LNCAP (cell line): ENCODE measurements at regions not wholly inside any gene's neighbourhood (a gene's known extent, or its start where the extent isn't known, plus 50 kb on each side); places are given as distances from the start of the nearest gene placed in this dataset.

Experiments
- TF ChIP-seq, protein P1 (sequence below): fragments of 450-650 bp; IDR thresholded peaks from 2 replicates; pipeline ENCODE4 v1.5.1; 2017; ENCODE audit warnings: mild to moderate bottlenecking

DNA sequence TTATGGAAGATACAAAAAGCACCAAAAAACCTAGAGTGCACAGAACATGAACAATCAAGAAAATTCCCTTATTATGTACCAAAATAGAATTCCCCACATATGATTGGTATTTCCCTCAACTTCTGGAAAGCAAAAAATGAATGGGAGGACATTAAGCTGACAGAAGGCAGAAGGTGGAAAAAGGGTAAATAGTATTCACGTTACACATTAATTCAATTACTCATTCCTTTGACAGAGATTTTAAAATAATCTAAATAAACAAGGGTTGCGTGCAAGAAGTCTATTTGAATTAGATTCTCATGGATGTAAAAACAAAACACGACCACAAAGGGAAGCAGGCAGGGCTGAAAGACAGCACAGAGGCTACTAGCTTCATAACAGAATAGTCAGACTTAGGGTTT, 260.5 kb upstream of the ZPLD1 start:
- TF ChIP-seq, protein P1, sequence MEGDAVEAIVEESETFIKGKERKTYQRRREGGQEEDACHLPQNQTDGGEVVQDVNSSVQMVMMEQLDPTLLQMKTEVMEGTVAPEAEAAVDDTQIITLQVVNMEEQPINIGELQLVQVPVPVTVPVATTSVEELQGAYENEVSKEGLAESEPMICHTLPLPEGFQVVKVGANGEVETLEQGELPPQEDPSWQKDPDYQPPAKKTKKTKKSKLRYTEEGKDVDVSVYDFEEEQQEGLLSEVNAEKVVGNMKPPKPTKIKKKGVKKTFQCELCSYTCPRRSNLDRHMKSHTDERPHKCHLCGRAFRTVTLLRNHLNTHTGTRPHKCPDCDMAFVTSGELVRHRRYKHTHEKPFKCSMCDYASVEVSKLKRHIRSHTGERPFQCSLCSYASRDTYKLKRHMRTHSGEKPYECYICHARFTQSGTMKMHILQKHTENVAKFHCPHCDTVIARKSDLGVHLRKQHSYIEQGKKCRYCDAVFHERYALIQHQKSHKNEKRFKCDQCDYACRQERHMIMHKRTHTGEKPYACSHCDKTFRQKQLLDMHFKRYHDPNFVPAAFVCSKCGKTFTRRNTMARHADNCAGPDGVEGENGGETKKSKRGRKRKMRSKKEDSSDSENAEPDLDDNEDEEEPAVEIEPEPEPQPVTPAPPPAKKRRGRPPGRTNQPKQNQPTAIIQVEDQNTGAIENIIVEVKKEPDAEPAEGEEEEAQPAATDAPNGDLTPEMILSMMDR = no peak

DNA sequence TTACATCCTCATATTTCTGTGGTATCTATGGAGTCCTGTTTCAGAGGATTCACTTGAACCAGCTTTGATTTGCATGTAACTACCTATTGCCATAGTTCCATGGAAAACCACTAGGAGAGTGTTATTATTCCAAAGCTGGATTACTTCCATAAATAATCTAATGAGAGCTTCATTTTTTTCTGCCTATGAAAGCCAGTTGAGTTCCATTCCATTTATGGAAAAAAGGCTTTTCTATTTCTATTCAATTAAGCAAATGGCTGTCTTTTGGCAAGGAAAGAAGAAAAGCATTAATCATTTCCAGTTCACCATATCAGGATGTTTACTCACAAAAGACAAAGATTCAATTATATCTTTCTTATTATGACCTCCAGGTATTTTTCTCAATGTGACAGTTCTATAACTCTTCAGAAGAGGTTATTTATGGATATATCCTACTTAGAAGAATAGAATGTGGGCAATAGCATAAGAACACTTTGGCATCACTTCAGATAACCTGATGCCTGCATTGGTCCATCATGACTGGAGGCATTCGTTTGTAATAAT, 259.9 kb upstream of the ZPLD1 start:
- TF ChIP-seq, protein P1 = no peak

DNA sequence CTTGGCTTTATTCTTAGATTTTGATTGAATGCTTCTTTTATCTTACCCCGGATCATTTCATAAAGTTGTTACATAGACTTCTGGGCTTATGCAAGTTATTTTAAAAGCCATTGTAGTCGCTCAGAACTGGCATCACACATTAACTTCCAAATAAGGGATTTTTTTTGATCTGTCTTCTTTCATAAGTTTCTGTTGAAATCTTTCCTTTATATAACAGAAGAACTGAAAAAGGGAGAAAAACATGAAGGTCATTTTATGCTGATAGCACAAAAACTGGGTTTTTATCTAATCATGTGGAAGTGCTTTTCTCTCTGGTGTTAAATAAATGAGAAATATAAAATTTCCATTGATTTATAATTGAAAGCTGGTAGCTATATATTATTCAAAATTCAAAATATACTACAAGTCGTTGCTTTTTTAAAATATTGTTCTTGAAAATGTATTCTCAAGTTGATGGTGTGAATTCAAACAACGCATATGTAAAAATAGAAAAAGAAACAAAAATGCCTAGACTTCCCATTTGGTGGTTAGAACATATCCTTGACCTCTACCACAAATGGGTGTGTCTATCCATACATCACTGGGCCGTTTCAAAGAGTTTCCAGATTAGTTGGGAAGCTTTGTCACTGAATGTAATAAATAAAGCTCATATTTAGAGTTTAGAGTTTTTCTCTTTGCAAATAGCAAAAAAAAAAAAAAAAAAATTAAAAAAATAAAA, 258.3 kb upstream of the ZPLD1 start:
- TF ChIP-seq, protein P1 = no peak

DNA sequence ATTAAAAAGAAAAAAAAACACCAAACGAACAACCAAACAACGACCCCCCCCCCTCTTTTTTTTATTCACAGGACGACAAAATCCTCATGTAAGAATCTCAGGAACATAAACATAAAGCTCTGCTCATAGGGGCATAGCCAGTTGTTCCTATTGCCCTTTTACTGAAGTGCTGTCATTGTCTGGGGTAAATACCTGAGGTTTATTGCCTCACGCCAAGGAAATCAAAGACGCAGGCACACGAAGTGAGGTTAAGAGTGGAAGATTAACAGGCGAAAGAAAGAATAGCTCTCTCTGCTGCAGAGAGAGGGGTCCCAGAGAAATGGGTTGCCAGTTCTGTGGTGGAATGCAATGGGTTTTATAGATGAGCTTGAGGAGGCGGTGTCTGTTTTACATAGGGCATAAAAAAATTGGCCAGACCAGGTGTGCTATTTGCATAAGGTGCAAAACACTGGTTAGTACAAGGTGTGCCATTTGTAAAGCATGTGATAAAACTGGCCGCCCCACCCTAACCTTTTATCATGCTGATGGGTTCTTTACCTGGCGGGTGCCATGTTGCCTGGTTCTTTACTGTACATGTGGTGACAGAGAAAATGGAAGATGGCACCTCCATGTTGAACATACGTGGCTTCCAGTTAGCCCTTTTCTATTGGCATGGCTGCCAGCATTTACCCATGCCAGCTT, 257.6 kb upstream of the ZPLD1 start:
- TF ChIP-seq, protein P1 = no peak

DNA sequence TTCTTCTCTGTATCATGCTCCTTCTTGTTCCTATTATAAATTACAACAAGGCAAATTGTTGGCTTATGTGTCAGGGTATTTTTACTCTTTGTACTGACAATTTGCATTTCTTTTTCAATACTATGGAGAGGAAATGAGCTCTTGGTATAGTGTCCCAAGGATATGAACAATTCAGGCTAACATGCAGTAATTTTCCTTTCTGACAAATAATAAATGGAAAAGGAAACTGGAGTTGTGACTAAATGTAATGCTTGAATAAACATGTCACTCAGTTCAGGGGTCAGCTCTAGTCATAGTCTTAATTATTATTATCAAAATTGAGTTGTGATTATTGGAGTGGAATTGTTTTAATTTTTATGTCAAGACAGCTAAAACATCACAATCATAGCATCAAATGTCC, 256.0 kb upstream of the ZPLD1 start:
- TF ChIP-seq, protein P1 = no peak

DNA sequence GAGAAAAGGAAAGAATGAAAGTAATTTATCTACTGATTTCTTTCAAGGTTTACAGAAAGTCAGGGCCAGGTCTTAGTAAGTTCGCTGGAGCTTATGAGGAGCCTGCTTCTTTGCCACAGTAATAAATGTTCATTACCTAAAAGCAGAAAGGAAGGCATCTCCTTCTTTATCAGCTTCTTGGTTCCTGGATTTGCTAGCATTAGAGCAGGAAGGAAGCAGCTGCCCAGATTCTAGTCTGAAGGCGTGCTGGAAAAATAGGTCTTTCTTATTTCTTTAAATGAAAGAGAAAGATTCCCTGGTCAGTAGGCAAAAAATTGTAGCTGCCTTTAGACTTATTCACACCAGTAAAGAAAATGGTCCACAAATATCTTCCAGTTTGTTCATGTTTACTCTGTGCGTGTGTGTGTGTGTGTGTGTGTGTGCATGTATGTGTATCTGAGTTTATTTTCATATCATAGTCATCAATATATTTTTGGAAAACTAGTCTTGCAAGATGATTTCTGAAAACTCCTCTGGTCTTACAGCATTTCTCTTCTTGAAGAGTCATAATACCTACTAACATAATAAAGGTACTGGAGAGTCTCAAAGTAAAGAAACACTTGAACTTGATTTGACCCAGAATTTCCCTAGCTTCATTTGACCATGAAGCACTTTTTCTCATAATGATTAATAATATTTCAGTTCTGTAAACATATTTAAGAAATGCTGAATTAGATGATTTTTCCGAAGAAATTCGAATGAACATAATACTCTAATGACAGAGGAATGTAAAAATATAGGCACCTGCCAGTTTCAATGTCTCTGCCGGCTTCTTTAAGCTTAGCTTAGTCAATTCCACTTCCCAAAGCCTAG, 255.3 kb upstream of the ZPLD1 start:
- TF ChIP-seq, protein P1 = no peak

DNA sequence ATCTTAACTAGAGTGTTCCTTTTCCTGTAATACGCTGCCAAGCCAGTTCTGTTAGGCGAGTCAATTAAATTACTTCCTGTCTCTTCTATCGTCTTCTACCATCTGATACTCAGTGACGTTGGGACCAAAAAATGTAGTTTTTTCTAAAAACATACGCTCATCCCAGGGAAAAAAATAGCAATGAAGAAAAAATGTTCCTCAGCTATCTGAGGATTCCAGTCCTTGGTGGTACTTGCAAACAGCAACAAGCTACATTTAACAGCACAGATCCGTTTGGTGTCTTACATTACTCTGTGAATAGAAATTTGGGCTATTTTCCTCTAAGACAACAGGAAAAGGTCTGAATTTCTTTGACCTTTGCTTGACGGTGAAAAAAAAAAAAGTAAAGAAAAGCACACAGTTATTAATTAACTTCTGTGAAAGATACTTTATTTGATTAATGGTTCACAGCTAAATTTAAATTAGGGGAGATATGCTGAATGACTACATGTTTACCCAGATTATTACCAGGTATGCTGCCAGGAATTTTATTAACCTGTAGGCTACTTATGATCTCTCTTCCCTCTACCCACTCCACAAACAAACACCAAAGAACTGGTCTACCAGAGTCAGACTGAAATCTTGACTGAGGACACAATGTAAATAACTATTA, 254.4 kb upstream of the ZPLD1 start:
- TF ChIP-seq, protein P1 = no peak
